ENCODE measurements at regions not wholly inside any gene's neighbourhood (a gene's known extent, or its start where the extent isn't known, plus 50 kb on each side); places are given as distances from the start of the nearest gene placed in this dataset.

- TF ChIP-seq EZH2phosphoT487 (IDR thresholded peaks at IDR 0.05; ENCODE audit: low read depth): no peak
- TF ChIP-seq, protein P1, sequence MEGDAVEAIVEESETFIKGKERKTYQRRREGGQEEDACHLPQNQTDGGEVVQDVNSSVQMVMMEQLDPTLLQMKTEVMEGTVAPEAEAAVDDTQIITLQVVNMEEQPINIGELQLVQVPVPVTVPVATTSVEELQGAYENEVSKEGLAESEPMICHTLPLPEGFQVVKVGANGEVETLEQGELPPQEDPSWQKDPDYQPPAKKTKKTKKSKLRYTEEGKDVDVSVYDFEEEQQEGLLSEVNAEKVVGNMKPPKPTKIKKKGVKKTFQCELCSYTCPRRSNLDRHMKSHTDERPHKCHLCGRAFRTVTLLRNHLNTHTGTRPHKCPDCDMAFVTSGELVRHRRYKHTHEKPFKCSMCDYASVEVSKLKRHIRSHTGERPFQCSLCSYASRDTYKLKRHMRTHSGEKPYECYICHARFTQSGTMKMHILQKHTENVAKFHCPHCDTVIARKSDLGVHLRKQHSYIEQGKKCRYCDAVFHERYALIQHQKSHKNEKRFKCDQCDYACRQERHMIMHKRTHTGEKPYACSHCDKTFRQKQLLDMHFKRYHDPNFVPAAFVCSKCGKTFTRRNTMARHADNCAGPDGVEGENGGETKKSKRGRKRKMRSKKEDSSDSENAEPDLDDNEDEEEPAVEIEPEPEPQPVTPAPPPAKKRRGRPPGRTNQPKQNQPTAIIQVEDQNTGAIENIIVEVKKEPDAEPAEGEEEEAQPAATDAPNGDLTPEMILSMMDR (IDR thresholded peaks at IDR 0.05; ENCODE audit: low read depth, low read length): no peak
Observed at GRCh38 chr1:198879711-198880306, 241.0 kb downstream of the PTPRC start.

Measured in OCI-LY3 (cell line).